ENCODE measurements at regions not wholly inside any gene's neighbourhood (a gene's known extent, or its start where the extent isn't known, plus 50 kb on each side); places are given as distances from the start of the nearest gene placed in this dataset.

DNA sequence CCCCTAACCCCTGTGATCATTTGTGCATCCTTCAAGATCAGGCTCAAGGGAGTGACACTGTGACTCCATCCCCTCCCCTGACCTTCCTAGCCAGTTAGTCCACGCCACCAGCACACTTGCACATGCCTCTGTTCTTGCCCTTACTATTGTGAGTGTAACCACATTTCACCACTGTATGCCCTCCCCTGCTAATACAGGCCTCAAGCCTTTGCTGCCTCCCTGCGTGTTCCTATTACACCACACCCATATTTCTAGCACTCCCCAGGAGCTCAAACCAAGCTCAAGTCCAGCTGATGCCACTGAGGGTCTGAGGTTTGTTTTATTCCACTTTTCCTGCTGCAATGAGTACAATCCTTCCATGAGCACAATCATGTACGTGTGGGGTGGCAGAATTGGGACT lies 119.3 kb upstream of the FOXN2 start:
- no peak for TF ChIP-seq POLR2A (IDR thresholded peaks at IDR 0.05; ENCODE audit: low read length)
- TF ChIP-seq GATA1 (IDR thresholded peaks at IDR 0.05; ENCODE audit: low read depth, low read length) = no peak
